Stomach smooth muscle (tissue), 2 donors: ENCODE measurements at regions not wholly inside any gene's neighbourhood (a gene's known extent, or its start where the extent isn't known, plus 50 kb on each side); places are given as distances from the start of the nearest gene placed in this dataset.

Source experiments
- H3K27ac ChIP-seq: one replicate; pipeline ENCODE4 v1.7.0; 2013; ENCODE audit warnings: mild to moderate bottlenecking, low read length, inconsistent platforms
- H3K27me3 ChIP-seq, 2 donors: one replicate each; pipeline ENCODE4 v1.7.0; 2013; ENCODE audit warnings: low read length in 2 of 2; ENCODE audit not compliant: insufficient read depth in 2 of 2, control insufficient read depth in 1 of 2
- H3K36me3 ChIP-seq, 2 donors: one replicate each; pipeline ENCODE4 v1.7.0; 2013; ENCODE audit warnings: low read length in 2 of 2; ENCODE audit not compliant: control insufficient read depth in 2 of 2, insufficient read depth in 2 of 2
- H3K4me1 ChIP-seq: one replicate; pipeline ENCODE4 v1.7.0; 2013; ENCODE audit warnings: low read length; ENCODE audit not compliant: control insufficient read depth, insufficient read depth
- H3K4me3 ChIP-seq, 2 donors: one replicate each; pipeline ENCODE4 v1.7.0; 2013; ENCODE audit warnings: low read length in 2 of 2
- H3K9ac ChIP-seq, 2 donors: one replicate each; pipeline ENCODE4 v1.7.0; 2013; ENCODE audit warnings: low read length in 2 of 2, mild to moderate bottlenecking in 1 of 2
- H3K9me3 ChIP-seq, 2 donors: one replicate each; pipeline ENCODE4 v1.7.0; 2013; ENCODE audit warnings: low read length in 2 of 2; ENCODE audit not compliant: control insufficient read depth in 2 of 2
- donor health status: healthy.
- donor health status: Pancreatic carcinoma.

- Histone ChIP-seq H3K4me3 (no peak overlapping the region), H3K9me3 (no peaks in the 10 kb centered on the region), H3K27me3 (no peaks in the 10 kb centered on the region), H3K27ac (no peak overlapping the region), H3K4me1 (no peaks in the 10 kb centered on the region), H3K36me3 (no peaks in the 10 kb centered on the region), H3K9ac (no peak overlapping the region)
Observed at GRCh38 chr19:20250121-20250520, 83.1 kb downstream of the ZNF486 start.
